ENCODE measurements at regions not wholly inside any gene's neighbourhood (a gene's known extent, or its start where the extent isn't known, plus 50 kb on each side); places are given as distances from the start of the nearest gene placed in this dataset.
"Not testable (repeated sequence)": the region's sequence is repeated elsewhere in the genome, so short reads cannot be mapped to it uniquely, and the experiment has no call there.

- no peak for FAIRE-seq
Observed at GRCh38 chr5:114060866-114061265, 301.0 kb upstream of the KCNN2 start.

- no peak for FAIRE-seq
Observed at GRCh38 chr5:114062932-114063867, 298.7 kb upstream of the KCNN2 start.

DNA sequence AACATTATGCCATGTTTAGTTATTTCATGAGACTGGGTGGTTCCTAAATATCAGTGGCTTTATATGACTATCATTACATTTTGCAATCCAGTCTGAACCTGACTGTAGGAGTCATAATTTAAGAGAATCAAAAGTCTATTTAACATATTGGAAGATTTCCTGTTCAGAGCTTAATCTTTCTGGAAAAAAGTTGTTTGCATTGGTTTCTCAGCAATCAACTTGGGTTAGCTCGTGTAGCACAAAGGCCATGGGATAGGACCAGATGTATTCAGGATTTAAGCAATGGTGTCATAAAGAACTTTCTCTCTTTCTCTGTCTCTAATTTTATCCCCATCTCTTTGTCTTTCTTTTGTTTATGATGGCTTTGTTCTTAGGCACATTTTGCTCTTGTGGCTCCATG, 296.0 kb upstream of the KCNN2 start:
- no peak for FAIRE-seq

GRCh38 chr5:114070093-114070722, 291.7 kb upstream of the KCNN2 start:
- FAIRE-seq = no peak

- FAIRE-seq = no peak
Observed at GRCh38 chr5:114089259-114089658, 272.6 kb upstream of the KCNN2 start.

DNA sequence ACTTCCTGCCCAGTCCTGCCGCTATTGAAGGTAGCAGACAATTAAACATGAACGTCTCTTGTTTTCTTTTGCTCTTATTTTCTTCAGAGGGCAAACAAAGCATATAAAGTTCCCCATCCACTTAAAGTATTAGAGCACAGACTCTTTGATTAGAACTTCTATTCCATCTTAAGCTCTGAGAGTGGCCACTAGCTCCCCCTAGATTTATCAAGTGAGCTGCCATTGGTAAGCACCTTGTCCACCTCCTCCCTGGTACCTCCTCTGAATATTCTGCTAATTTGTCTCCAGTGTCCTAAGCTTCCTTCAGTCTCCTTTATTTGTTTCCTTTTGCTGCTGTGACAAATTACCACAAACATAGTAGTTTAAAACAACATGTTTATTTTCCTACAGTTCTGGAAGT, 264.3 kb upstream of the KCNN2 start:
- no peak for FAIRE-seq

GRCh38 chr5:114099161-114099560, 262.7 kb upstream of the KCNN2 start:
- FAIRE-seq = no peak

DNA sequence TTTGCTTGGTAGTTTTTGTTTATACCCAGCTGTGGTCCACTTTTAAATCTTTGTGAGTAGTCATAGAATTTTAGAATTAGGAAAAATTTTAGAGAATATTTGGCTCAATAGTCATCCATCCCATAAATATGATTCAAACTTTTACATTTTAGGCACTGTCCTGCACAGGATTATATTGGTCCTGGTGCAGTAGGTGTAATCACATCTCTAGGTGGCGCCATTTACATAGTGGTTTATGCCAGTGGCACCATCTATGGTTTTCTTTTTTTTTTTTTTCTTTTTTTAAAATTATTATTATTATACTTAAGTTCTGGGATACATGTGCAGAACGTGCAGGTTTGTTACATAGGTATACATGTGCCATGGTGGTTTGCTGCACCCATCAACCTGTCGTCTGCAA, 260.7 kb upstream of the KCNN2 start:
- no peak for FAIRE-seq

- FAIRE-seq = no peak
Observed at GRCh38 chr5:114113604-114114003, 248.3 kb upstream of the KCNN2 start.

DNA sequence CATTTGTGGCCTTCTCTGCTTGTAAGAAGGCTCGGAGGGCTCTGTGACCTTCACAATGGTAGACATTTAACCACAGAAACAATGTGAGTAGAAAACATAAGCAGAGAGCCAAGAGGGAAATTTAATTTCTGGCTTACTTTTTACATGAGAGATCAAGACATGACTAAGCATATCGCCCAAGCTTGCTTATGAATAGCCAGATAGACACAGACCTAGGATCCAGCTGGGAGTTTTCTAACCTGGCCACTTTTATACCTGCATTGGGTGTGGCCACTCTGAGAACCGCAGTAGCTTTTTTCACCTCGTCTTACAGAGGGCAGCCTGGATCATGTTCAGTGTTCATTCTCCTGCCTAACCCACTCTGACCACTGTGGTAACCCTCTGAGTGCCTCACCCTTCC, 244.9 kb upstream of the KCNN2 start:
- FAIRE-seq = no peak

GRCh38 chr5:114118511-114118910, 243.4 kb upstream of the KCNN2 start:
- no peak for FAIRE-seq

GRCh38 chr5:114120166-114120565, 241.7 kb upstream of the KCNN2 start:
- FAIRE-seq = no peak

GRCh38 chr5:114122852-114123251, 239.0 kb upstream of the KCNN2 start:
- no peak for FAIRE-seq

DNA sequence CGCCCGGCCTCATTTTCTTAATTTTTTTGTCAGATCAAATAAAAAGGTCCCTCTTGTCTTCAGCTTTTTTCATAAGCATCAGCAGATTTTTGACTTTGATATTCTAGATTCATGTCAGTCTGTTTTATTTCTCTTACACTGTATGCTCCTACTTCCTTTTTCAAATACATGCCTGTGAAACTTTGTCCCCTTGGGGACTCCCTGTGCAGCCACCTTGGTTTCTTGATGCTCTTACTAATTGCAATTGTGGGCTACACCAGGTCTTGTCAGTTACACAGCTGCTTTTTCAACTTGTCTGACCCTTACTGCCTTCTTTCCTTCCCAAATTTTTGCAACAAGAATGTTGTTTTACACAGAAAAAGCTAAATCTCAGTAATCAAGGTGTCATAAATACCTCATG, 238.2 kb upstream of the KCNN2 start:
- no peak for FAIRE-seq

DNA sequence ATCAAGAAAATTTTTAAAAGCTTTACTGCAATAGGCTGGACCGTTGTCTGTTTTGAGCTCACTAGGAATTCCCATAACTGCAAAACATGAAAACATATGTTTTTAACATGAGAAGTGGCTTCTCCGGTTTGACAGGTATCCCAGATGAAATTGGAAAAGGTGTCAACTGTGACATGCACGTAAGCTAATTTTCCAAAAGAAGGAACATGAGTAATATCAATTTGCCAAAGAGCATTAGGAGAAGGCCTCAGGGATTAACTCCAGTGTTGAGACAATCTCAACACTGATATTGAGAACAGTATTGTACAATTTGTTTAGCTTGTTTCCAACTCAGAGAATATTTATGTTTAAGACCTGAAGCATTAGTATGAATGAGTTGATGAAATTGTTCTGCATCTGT, 215.5 kb upstream of the KCNN2 start:
- FAIRE-seq = no peak

- no peak for FAIRE-seq
Observed at GRCh38 chr5:114148253-114148652, 213.6 kb upstream of the KCNN2 start.

DNA sequence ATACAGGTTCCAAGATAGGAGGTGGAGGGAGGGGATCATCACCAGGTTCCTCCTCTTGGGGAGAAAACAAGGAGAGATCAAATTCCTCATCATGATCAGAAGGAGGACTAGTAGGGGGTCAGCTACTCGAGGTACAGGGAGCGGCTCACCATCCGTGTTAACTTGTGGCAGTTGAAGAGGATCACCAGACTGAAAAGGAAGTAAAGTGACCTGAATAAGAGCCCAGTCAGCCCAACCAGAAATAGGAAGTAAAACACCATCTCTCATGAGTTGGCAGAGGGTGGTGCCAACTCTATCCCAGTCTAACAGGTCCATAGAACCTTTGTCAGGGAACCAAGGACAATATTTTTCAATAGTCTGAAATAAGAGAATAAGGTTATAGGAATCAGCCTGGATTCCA, 213.1 kb upstream of the KCNN2 start:
- FAIRE-seq = not testable (repeated sequence)

GRCh38 chr5:114152656-114153360, 209.1 kb upstream of the KCNN2 start:
- no peak for FAIRE-seq

DNA sequence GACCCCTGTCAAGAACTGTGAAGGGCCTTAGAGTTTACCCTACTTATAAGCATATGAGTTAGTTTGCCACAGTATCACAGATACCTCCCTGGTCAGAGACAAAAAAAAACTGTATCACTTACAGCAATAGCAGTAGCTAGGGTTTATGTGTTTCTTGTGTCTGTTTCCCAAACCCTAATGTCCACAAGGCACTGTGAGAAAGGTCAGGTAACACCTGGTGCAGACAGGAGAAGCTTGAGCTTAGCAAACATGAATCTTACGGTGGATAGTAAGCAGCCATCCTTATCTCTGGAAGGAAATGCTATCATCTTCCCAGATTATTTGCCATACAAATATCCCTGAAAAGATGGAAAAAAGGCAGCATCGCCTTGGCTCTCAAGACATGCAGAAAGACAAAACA, 208.5 kb upstream of the KCNN2 start:
- no peak for FAIRE-seq

GRCh38 chr5:114153833-114154232, 208.0 kb upstream of the KCNN2 start:
- FAIRE-seq = no peak

GRCh38 chr5:114166081-114166480, 195.8 kb upstream of the KCNN2 start:
- FAIRE-seq = no peak

DNA sequence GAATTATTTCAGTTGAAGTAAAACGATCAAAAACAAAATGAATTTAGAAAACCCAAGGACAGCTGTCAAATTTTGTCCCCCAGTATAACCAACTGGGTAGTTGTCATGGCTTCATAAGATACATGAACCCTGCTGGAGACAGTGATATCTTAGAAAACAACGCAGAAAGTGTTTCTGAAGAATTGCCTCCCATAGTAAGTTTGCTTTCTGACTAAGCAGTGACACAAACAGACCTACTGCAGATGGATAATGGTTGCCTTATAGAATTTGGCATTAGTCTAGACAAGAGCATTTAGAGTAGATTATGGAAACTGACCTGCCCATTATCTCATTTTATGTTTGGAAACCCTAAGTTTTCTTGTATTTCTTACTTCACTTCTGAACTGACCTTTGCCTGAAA, 187.7 kb upstream of the KCNN2 start:
- FAIRE-seq = no peak

- no peak for FAIRE-seq
Observed at GRCh38 chr5:114174837-114175236, 187.0 kb upstream of the KCNN2 start.

GRCh38 chr5:114176356-114176755, 185.5 kb upstream of the KCNN2 start:
- no peak for FAIRE-seq
